HG02970 (cell line): ENCODE measurements at regions not wholly inside any gene's neighbourhood (a gene's known extent, or its start where the extent isn't known, plus 50 kb on each side); places are given as distances from the start of the nearest gene placed in this dataset.

ENCODE experiments used
- ATAC-seq: cut with Tn5 transposase; IDR thresholded peaks from one replicate; pipeline ENCODE4 v1.9.1; 2021; ENCODE audit warnings: mild to moderate bottlenecking, moderate library complexity, moderate number of reproducible peaks; ENCODE audit not compliant: unreplicated experiment, low FRiP score

DNA sequence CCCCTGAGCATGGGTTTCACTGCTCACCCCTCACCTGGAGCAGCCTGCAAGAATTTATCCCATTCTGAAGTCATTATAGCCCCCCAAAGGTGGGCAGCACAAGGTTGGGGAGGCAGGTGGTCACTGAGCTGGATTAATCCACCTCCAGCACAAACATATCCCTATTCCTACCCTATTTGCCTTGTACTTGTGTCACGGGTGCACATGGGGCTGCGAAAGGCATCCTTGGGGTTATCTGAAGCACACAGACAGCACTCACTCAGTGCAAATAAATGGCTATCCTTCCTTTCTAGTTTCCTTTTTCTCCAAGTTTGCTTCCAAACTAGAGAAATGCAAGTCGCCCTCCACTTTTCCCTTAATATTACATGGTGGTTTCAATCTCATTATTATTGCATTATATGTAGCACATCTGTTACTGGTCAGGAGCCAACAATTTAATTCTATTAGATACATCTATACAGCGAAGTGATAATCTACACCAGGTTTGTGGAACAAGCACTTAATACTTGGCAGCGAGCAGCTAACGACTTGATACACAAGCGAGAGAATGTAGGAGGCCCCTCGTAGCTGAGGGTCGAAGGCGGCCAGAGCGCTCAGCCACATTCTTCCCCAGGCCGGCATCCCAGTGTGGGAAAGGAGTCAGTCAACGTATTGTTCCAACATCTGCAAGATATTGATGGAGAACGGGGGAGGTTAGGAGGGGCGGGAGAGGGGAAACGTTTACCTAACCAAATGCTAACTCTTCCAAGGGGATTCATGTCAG is 121.3 kb upstream of the HABP2 start:
- ATAC-seq: no peak

DNA sequence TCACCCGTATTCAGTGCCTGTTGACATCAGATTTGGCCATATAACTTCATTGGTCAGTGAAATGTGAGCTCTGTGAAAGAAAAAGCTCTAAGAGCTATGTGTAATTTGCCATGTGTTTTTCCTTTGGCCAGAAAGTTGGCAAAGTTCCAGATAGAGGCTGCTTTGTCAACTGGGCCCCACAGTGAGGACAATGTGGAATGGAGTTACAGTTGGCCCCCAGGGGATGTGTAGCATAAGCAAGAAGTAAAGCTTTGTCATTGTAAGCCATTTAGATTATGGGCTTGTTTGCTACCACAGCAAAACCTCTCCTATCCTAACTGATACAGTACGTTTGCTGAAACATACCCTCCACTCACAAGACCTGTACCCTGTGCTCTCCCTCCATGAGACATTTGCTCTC is 119.1 kb upstream of the HABP2 start:
- no peak for ATAC-seq

DNA sequence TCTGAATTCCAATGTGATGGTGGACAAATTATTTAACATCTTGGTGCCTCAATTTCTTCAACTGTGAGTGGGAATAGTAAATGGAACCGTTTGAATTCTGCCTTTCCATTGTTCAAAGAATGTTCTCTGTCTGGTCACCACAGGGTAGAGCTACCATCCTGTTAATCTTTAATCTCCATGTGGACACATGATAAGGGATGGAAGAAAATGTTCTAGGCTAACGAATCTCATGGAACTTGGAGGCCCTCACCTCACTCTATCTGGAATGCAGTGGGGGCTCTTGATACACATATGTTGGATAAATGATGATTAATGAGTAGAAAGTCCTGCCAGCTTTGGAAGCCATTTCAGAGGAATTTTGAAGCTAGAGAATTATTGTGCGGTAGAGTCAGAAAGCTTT is 118.5 kb upstream of the HABP2 start:
- no peak for ATAC-seq

DNA sequence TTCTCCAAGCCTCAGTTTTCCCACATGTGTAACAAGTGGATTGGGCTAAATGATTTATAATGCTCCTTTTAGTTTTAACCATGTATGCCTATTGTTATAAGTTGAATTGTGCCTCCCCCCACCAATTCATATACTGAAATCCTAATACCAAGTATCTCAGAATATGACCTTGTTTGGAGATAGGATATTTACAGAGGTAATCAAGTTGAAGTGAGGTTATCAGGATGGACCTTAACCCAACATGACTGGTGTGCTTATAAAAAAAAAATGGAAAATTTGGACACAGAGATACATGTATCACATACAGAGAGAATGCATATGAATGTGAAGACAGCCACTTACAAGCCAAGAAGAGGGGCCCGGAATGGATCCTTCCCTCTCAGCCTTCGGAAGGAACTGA is 117.9 kb upstream of the HABP2 start:
- ATAC-seq: no peak

DNA sequence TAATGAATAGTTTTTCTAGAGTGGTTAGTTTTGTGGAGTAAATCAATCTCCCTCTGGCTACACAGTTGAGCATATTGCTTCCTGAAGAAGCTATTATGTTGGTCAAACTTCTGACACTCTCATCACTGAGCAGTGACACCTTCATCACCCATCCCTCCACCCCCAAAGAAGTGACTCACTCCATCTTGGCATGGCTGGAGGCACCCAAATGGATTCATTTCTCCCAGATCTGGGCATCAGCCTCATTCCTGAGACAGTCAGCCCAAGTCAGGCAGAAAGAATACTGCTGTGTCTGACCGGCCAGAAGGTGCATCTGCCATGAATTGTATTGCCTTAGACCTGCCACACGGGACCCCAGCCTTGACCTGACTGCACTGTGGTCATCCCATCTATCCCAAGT is 117.0 kb upstream of the HABP2 start:
- no peak for ATAC-seq

DNA sequence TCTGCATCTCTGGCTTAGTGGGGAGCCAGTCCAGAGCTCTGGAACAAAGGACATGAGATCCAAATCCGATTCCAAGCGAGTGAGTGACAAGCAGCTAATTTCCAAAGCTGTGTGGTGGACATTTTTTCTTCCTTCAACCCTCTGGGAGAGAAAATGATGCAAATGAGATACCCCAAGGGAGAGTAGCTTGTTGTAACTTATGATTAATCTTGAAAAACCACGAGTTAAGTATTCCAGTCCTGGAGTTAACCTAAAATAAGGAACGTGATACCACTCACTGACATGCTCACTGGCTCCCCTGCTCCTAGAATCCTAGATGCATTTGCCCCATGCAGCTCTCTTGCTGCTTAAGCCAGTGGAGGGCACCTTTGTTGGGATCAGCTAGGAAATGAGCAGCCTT is 116.0 kb upstream of the HABP2 start:
- ATAC-seq: no peak

DNA sequence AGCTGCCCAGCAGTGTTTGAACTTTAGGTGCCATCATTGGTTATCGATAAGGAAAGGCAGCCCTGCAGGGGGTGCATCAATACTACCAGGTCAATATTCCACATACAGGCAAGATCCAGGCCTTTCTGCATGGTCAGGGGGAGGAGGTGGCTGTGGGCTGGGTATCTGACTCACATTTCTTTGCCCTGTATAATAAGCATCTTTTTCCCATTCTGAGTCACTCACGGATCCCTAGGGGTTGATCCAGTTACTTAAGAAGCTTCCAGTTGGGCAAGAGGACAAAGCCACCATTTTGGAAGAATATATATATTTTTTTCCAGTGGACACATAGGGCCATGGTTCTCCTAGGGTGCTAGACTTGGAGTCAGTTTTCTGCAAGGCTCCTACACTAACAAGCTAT is 114.2 kb upstream of the HABP2 start:
- ATAC-seq: no peak

DNA sequence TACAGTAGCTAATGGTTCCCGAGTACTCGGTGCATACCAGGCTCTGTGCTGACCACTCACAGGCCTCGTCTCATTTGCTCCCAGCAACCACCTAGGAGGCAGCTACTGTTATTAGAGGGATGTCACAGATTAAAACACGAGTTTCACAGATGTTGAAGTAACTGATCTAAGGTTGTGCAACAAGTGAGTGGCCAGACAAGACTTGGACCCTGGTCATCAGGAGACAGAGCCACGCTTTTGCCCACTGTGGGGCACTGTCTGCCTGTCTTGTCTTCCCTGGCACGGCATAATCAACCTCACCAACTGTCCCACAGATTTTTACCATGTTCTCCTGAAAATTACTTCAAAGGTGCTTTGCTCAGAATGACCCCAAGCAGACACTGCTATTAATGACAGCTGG is 111.6 kb upstream of the HABP2 start:
- ATAC-seq: no peak

DNA sequence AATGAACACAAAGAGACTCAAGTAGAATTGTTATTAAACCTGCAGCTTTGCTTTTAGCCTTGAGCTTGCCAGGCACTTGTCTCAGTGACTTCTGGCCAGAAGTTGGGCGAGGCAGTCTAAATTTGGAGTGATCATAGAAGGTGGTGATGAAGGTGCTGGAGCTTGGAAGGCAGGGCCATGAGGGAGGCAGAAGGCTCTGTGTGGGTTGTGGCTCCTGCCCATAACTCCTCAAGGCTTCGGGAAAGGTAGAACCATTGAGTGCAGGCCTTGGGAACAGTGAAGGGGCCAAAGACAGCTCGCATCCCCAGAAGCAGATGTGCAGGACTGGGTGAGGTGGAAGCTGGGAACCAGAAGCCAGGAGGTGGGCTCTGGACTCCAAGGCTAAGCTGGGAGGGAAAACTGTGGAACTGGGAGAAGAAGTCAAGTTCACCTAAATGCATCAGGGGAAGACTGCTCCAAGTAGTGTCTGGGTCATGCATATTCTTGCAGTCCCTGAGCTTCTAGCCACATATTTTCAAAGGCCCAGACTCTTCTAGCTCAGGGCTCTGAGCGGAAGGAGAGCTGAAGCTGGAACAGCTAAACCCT is 111.1 kb upstream of the HABP2 start:
- ATAC-seq: no peak

DNA sequence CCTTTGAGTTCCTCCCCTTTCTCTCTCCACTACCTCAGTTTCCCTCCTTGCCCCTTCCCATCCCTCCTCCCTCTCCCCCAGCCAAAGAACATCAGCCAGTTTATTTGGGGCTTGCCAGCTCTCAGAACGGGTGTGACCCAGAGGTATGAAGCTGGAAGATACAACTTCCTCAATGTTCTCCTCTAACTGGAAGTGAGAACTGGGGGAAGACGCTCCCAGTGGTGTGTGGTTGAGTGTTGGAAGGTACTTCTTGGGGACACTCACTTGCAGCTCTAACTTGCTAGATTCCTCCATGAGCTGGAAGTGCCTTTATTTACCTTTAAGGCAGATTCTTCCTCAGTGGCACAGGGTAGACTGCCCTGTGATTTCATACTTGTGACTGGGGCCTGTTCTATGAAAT is 110.5 kb upstream of the HABP2 start:
- no peak for ATAC-seq

DNA sequence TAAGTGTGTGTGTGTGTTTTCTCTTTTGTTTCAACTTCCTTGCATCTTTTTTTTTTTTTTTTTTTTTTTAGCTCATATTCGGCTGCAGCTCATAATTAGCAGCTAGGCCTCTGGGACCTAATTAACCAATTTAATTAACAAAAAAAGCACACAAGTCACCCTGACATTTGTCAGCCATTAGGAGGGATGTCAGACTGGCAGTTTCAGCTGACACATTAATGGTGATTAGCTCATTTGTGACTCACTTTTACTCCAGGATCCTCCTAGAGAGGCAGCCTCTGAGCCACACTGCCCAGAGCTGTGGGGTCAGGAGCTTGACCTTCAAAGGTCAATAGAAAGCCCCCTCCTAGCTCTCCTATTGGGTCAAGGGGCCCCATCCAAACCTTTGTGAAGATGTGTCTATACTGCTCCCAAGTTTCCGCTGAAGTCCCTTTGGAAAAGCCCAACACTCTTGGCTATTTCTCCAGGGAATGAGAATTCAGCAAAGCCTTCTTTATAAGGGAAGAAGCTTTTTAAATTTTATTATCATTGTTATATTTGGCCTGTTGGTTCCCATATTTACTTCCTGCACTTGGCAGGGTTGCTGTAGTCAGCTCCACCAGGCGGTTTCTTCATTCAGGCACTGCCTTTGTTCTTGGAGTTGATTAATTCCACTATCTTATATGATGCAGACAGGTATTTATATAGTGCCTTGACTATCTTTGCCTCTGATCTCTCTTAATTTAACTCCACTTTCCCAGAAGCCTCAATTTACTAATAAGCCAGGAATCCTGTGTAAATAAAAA is 109.5 kb upstream of the HABP2 start:
- ATAC-seq: no peak

DNA sequence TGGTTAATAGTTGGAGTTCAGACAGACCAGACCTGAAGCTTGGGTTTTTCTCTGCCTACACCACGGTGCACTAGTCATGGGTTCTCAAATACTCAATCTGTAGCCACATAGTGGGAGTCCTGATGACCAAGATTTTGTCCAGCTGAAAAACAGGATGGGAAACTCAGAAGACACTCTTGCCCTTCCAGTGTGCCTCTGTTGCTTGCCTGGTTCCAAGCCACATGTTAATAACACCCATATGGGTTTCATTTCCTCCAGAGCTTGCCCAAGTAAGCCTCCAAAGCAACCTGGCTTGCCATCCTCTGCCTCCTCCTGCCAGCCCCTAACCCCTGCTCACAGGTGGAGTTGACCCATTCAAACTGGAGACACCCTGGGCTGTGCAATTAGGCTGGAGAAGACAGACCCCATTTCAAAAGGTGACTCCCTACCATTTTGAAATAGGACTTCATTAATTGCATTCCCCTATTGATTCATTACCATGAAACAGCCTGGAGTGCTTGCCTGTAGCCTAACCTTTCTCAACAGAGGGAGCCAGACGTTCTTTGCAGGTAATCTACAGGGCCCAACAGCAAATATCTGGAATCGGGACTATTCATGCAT is 108.0 kb upstream of the HABP2 start:
- no peak for ATAC-seq

DNA sequence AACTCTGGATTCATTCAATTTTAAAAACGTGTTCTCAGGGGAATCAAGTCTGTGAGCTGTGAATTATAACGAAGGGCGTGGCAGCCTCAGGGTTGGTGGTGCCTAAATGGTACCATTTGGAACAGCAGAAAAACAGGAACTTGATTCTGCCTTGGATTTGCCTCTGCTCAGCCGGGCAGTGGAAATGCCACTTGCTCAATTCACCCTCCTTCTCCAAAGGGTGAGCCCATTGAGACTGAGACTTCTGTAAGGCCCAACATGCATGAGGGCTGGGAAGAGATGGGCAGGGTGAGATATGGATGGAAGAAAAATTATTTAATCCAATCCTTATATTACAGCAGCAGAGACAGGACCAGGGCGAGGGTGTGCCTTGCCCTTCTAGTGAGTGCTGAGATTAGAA is 107.1 kb upstream of the HABP2 start:
- ATAC-seq: no peak

DNA sequence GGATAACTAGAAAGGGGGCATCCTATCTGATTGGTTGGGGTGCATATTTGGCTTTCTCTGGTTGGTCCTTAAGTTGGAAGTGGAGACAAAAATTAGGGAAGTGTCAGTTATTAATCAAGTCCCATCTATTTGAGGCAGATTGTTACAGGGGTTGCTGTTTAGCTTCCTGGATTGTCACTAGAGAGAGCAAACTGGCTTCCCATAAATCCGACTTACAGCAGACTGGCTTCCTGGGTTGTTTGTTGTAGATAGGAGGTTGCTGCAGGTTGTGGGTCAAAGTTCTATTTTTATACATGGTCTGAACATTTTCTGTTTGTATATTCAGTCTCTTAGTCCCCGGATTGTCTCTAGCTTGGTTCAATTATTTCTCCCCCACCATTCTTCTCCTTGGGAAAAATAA is 106.1 kb upstream of the HABP2 start:
- ATAC-seq: no peak

DNA sequence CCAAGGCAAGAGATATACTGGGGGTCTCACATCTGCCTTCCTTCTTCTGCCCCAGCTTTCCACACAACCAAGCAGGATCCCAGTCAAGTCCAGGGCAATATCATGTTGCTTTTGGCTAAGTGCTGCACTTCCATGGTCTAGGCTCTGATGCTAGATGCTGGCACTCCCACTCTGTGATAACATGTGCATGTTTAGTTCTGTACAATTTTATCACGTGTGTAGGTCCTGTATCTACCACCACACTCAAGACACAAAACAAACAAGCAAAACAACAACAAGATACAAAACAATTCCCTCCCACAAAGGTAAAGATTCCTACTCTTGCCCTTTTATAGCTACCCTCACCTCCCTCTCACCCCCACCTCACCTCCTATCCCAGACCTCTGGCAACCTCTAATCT is 105.6 kb upstream of the HABP2 start:
- no peak for ATAC-seq

DNA sequence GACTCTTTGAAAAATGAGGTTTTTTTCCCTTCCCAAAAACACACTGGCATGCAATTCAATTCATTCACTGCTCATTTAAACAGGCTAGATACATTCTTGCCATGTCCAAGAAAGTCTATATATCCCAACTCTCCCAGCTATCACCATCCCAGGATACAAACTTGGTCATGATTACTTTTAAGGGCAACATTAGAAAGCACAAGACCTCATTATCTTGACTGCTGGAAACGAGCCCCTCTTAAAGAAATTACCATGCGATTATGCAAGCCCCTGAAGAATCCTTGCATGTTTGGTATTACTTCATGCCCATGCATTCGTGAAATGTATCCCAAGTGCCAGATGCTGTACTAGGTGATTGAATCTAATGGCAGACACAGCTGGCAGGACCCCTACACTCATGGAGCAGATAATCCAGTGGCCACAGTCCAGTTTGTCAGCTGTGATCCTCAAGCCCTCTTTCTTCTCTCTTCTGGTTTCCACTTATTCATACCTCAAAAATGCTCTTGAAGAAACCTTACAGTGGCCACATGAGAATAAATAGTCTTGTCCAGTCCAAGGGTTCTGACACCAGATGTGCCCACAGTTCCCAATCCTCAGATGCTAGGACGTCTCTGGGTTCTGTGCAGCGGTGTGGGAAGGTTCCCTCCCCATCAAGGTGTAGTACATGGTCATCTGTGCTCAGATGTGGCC is 103.7 kb upstream of the HABP2 start:
- ATAC-seq: no peak

DNA sequence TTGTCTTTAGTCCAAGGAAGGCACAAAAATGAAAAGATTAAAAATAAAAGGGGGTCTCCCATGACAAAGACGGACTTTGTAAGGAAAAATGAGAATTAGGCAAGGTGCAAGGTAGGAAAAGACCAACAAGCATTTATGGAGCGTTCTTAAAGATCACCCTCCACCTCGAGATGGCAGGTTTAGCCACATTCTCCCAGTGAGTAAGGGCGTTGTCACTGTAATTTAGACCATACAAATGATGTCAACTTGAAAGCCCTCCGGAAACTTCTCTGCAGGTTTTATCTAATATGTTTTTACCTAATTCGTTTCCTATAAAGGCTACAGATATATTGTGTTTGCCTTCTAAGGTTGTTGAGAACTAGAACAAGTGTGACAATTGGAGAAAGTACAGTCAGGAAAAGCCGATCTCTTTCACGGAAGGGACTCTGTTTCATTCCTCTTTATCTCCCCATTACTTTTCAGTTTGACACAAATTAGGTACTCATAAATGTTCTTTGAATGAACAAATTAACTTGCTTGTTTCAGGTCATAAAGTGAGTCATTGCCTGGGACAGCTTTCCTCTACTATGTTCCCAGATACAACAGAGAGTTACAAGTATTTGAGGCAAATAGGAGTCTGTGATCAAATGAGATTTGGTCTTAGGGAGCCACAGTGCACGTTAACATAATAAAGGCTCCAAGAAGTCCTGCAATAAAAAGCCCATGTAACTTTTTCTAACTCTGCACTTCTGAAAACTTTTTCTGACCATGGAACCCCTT is 102.6 kb upstream of the HABP2 start:
- ATAC-seq: no peak

DNA sequence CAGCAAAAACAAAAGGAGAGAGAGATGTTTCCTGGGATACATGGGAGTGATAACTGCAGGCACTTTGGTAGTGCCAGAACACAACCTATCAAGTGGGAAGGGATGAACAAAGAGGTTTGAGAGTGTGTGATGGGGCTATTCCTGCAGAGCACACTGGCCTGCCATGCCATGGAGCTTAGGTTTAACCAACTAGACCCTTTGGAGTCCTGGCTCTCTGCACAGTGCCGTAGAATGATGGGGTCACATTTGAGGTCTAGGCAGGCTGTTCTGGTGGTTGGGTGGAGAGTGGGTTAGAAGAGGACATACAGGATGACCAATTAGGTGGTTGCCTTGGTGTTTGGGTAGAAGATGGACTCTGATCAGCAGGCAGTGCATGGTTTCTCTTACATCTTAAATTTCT is 101.9 kb upstream of the HABP2 start:
- no peak for ATAC-seq

DNA sequence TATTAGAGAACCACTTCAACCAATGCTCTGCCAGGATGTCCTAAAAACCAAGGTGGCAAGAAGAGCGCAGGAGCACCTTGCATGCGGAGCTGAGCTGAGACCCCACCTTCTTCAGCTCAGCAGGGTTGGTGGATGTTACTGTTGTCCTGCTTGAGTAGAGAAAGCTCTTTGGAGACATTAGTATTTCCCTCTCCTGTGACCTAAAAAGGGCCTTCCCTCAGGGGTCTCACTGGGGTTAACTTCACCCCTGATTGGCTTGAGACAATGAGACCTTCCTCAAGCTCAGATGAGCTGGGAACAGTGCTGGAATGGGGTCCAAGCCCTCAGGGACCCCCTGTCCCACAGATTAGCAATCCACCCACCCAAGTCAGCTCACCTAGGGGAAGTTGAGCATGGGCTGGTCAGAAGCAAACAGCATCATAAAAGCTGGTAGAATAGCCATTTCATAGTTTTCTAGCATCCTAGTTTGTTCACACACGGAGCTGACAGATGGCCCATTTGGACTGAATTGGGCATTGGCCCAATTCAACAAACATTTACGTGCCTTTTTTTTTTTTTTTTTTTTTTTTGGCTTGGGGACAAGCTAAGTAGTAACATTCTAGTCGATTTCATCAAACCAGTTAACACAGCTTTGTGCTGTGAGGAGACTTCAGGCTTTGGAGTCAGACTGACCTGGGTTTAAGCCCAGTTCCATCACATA is 100.6 kb upstream of the HABP2 start:
- no peak for ATAC-seq

DNA sequence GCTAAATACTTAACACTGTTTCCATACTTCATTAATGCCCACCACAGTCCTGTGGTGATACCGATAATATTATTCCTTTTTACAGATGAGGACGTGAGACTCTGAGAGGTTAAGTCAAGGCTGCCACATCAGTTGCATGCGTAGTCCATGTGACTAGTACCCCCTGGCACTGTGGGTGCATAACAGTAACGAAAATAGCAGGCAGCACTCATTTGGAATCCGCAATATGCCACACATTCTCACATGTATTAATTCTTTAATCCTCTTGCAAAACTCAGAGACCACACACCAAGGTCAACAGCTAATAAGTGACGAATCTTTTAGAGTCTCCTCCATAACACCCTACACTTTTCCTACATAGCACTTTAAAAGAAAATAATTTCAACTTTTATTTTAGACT is 99.5 kb upstream of the HABP2 start:
- ATAC-seq: no peak
